H9 (cell line): ENCODE measurements at regions not wholly inside any gene's neighbourhood (a gene's known extent, or its start where the extent isn't known, plus 50 kb on each side); places are given as distances from the start of the nearest gene placed in this dataset.

Source experiments
- DNase-seq: peaks from one replicate; pipeline ENCODE4 v3.0.0-alpha.2; 2017
- H2AFZ ChIP-seq: one replicate; pipeline ENCODE4 v1.6.1; 2013; ENCODE audit warnings: mild to moderate bottlenecking, low read length, control low read depth, moderate library complexity
- H2AK5ac ChIP-seq: 2 replicates; pipeline ENCODE4 v1.6.1; 2013; ENCODE audit warnings: low read length, control low read depth, mixed read lengths; ENCODE audit not compliant: insufficient read length
- H2BK120ac ChIP-seq: one replicate; pipeline ENCODE4 v1.6.1; 2013; ENCODE audit warnings: low read depth, mild to moderate bottlenecking, low read length, control low read depth, inconsistent platforms; ENCODE audit not compliant: poor library complexity, severe bottlenecking
- H2BK12ac ChIP-seq: 2 replicates; pipeline ENCODE4 v1.6.1; 2013; ENCODE audit warnings: low read length, control low read depth, mixed read lengths, low read depth; ENCODE audit not compliant: insufficient read length
- H2BK15ac ChIP-seq: 2 replicates; pipeline ENCODE4 v1.6.1; 2013; ENCODE audit warnings: low read depth, low read length, control low read depth
- H2BK20ac ChIP-seq: one replicate; pipeline ENCODE4 v1.6.1; 2013; ENCODE audit warnings: low read depth, mild to moderate bottlenecking, low read length, control low read depth, inconsistent platforms; ENCODE audit not compliant: poor library complexity, severe bottlenecking
- H2BK5ac ChIP-seq: 2 replicates; pipeline ENCODE4 v1.6.1; 2013; ENCODE audit warnings: low read length, control low read depth, mixed read lengths; ENCODE audit not compliant: insufficient read length
- H3K14ac ChIP-seq: 2 replicates; pipeline ENCODE4 v1.6.1; 2013; ENCODE audit warnings: low read length, control low read depth; ENCODE audit not compliant: insufficient read depth
- H3K18ac ChIP-seq: 2 replicates; pipeline ENCODE4 v1.6.1; 2013; ENCODE audit warnings: low read depth, mild to moderate bottlenecking, mixed read lengths, low read length, control low read depth; ENCODE audit not compliant: insufficient read length
- H3K23ac ChIP-seq: 2 replicates; pipeline ENCODE4 v1.6.1; 2013; ENCODE audit warnings: low read length, control low read depth, mixed read lengths, low read depth; ENCODE audit not compliant: insufficient read length
- H3K23me2 ChIP-seq: 2 replicates; pipeline ENCODE4 v1.6.1; 2013; ENCODE audit warnings: low read depth, mild to moderate bottlenecking, mixed read lengths, low read length, control low read depth; ENCODE audit not compliant: insufficient read length, poor library complexity, severe bottlenecking
- H3K27ac ChIP-seq: 2 replicates; pipeline ENCODE4 v1.5.1; 2013; ENCODE audit warnings: low read length, control low read depth, mixed read lengths, low read depth; ENCODE audit not compliant: insufficient read length
- H3K27me3 ChIP-seq: 2 replicates; pipeline ENCODE4 v1.6.1; 2013; ENCODE audit warnings: low read length, control low read depth, inconsistent platforms; ENCODE audit not compliant: insufficient read depth
- H3K4ac ChIP-seq: 2 replicates; pipeline ENCODE4 v1.6.1; 2013; ENCODE audit warnings: low read depth, mild to moderate bottlenecking, control low read depth, inconsistent platforms, low read length, moderate library complexity
- H3K4me1 ChIP-seq: 2 replicates; pipeline ENCODE4 v1.6.1; 2013; ENCODE audit warnings: low read length, control low read depth, inconsistent platforms; ENCODE audit not compliant: insufficient read depth
- H3K4me2 ChIP-seq: 2 replicates; pipeline ENCODE4 v1.6.1; 2013; ENCODE audit warnings: low read length, control low read depth, mixed read lengths; ENCODE audit not compliant: insufficient read length, insufficient read depth
- H3K56ac ChIP-seq: 2 replicates; pipeline ENCODE4 v1.6.1; 2013; ENCODE audit warnings: low read depth, mild to moderate bottlenecking, mixed read lengths, low read length, control low read depth; ENCODE audit not compliant: insufficient read length
- H3K79me1 ChIP-seq: 2 replicates; pipeline ENCODE4 v1.6.1; 2013; ENCODE audit warnings: low read depth, mild to moderate bottlenecking, moderate library complexity, low read length, control low read depth, inconsistent platforms; ENCODE audit not compliant: insufficient read depth, poor library complexity, severe bottlenecking
- H3K79me2 ChIP-seq: 2 replicates; pipeline ENCODE4 v1.6.1; 2013; ENCODE audit warnings: low read length, control low read depth, inconsistent platforms; ENCODE audit not compliant: insufficient read depth
- H3K9ac ChIP-seq: 2 replicates; pipeline ENCODE4 v1.6.1; 2013; ENCODE audit warnings: low read length, control low read depth, mixed read lengths; ENCODE audit not compliant: insufficient read length; ENCODE audit errors: extremely low read depth
- H3K9me3 ChIP-seq: one replicate; pipeline ENCODE4 v1.6.1; 2013; ENCODE audit warnings: low read depth, low read length, inconsistent platforms; ENCODE audit not compliant: control insufficient read depth
- H3T11ph ChIP-seq: one replicate; pipeline ENCODE4 v1.6.1; 2013; ENCODE audit warnings: mild to moderate bottlenecking, low read length, control low read depth, inconsistent platforms
- H4K20me1 ChIP-seq: one replicate; pipeline ENCODE4 v1.6.1; 2013; ENCODE audit not compliant: control insufficient read depth, insufficient read length, insufficient read depth
- H4K5ac ChIP-seq: 2 replicates; pipeline ENCODE4 v1.6.1; 2013; ENCODE audit warnings: low read depth, mild to moderate bottlenecking, mixed read lengths, low read length, control low read depth; ENCODE audit not compliant: insufficient read length
- H4K8ac ChIP-seq: replicated peaks from 2 replicates; pipeline ENCODE4 v1.6.1; 2013; ENCODE audit warnings: low read length, control low read depth, mixed read lengths, low read depth; ENCODE audit not compliant: insufficient read length
- H4K91ac ChIP-seq: 2 replicates; pipeline ENCODE4 v1.6.1; 2013; ENCODE audit warnings: low read depth, mild to moderate bottlenecking, moderate library complexity, mixed read lengths, low read length, control low read depth; ENCODE audit not compliant: insufficient read length
- H3K27ac Mint-ChIP-seq, 3 experiments: 2 replicates in 2 of 3; 3 replicates in 1 of 3; pipeline ENCODE4 v1.8.0; 2020 to 2021; ENCODE audit warnings: mixed read lengths in 3 of 3, mild to moderate bottlenecking in 1 of 3, moderate library complexity in 1 of 3
- H3K27me3 Mint-ChIP-seq: 2 replicates; pipeline ENCODE4 v1.8.0; 2021; ENCODE audit warnings: low read depth, mild to moderate bottlenecking, moderate library complexity, mixed read lengths
- H3K36me3 Mint-ChIP-seq, 3 experiments: 2 replicates in 2 of 3; 3 replicates in 1 of 3; pipeline ENCODE4 v1.8.0; 2020 to 2021; ENCODE audit warnings: low read depth in 3 of 3, mixed read lengths in 3 of 3; ENCODE audit not compliant: insufficient read depth in 1 of 3
- H3K4me1 Mint-ChIP-seq, 2 experiments: 2 replicates each; pipeline ENCODE4 v1.8.0; 2020; ENCODE audit warnings: mixed read lengths in 2 of 2
- H3K4me3 Mint-ChIP-seq, 2 experiments: 2 replicates in 1 of 2; 3 replicates in 1 of 2; pipeline ENCODE4 v1.8.0; 2020 to 2021; ENCODE audit warnings: mild to moderate bottlenecking in 2 of 2, mixed read lengths in 2 of 2, moderate library complexity in 1 of 2
- H3K9me3 Mint-ChIP-seq, 2 experiments: 2 replicates in 1 of 2; 3 replicates in 1 of 2; pipeline ENCODE4 v1.8.0; 2020; ENCODE audit warnings: mild to moderate bottlenecking in 2 of 2, mixed read lengths in 2 of 2, moderate library complexity in 1 of 2
- WGBS: extraction: QIAGEN DNeasy Blood & Tissue Kit; methylation state at CpG from one replicate; pipeline ENCODE4 v1.1.7; 2013; ENCODE audit warnings: missing lambda C conversion rate, low lambda C conversion rate, mixed read lengths; ENCODE audit not compliant: insufficient read length; ENCODE audit errors: extremely low coverage; 5-methylcytosine and 5-hydroxymethylcytosine counted together
- TF ChIP-seq, protein P1 (sequence below): fragments of 200-600 bp; sonication (generic); conservative IDR thresholded peaks from 3 replicates; pipeline ENCODE4 v1.8.0; 2021; ENCODE audit warnings: antibody characterized with exemption, mild to moderate bottlenecking

DNA sequence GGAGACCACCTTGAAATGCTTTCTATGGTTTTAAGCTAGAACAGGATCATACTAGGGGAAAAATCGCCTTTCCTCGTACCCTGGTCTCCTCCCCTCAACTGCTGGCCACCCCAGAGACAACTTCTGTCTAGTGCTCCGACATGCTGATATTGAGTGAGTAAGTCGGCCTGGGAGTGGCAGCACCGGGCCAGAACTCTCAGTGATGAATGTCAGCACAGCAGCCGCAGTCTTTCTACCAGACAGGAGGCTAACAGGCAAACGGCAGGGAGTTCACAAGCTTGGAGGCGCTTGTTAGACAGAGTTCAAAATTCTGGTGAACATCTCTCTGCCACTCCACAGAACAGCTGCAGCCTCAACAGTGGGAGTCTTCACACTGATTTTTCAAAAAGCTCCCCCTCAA lies 716.9 kb downstream of the ADGRL2 start:
- no peak overlapping the region for H2BK120ac ChIP-seq
- H2BK20ac ChIP-seq, result no peak overlapping the region
- no peaks in the 10 kb centered on the region for H3K79me2 ChIP-seq
- no peak overlapping the region for H2AK5ac ChIP-seq
- no peak overlapping the region for H3K9ac ChIP-seq
- H2BK15ac ChIP-seq, result no peak overlapping the region
- H4K5ac ChIP-seq, result no peak overlapping the region
- no peak overlapping the region for H2BK5ac ChIP-seq
- H3T11ph ChIP-seq, result no peak overlapping the region
- H3K27me3 ChIP-seq, result no peaks in the 10 kb centered on the region
- no peak overlapping the region for H4K91ac ChIP-seq
- no peaks in the 10 kb centered on the region for H3K27me3 Mint-ChIP-seq
- WGBS, result no CpG with 5 or more reads among the region's 8 CpGs
- H3K36me3 Mint-ChIP-seq, result no peaks in the 10 kb centered on the region
- no peaks in the 10 kb centered on the region for H3K23me2 ChIP-seq
- no peak overlapping the region for H3K4me3 Mint-ChIP-seq
- no peak overlapping the region for H3K23ac ChIP-seq
- H4K20me1 ChIP-seq, result no peaks in the 10 kb centered on the region
- TF ChIP-seq, protein P1, sequence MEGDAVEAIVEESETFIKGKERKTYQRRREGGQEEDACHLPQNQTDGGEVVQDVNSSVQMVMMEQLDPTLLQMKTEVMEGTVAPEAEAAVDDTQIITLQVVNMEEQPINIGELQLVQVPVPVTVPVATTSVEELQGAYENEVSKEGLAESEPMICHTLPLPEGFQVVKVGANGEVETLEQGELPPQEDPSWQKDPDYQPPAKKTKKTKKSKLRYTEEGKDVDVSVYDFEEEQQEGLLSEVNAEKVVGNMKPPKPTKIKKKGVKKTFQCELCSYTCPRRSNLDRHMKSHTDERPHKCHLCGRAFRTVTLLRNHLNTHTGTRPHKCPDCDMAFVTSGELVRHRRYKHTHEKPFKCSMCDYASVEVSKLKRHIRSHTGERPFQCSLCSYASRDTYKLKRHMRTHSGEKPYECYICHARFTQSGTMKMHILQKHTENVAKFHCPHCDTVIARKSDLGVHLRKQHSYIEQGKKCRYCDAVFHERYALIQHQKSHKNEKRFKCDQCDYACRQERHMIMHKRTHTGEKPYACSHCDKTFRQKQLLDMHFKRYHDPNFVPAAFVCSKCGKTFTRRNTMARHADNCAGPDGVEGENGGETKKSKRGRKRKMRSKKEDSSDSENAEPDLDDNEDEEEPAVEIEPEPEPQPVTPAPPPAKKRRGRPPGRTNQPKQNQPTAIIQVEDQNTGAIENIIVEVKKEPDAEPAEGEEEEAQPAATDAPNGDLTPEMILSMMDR, result no peak; the same call in 2 of the 3 replicates
- H3K27ac ChIP-seq, result no peak overlapping the region
- H3K18ac ChIP-seq, result no peak overlapping the region
- H3K56ac ChIP-seq, result no peak overlapping the region
- no peak overlapping the region for H2BK12ac ChIP-seq
- H3K14ac ChIP-seq, result no peak overlapping the region
- no peak overlapping the region for H4K8ac ChIP-seq
- H3K9me3 Mint-ChIP-seq, result no peaks in the 10 kb centered on the region
- H3K4ac ChIP-seq, result no peak overlapping the region
- H3K4me1 ChIP-seq, result no peaks in the 10 kb centered on the region
- peaks cover 0 to 7% of the 10 kb centered on the region in 2 experiments; a peak in 1 of 4 replicates for H3K4me1 Mint-ChIP-seq
- H3K9me3 ChIP-seq, result no peaks in the 10 kb centered on the region
- H3K4me2 ChIP-seq, result no peak overlapping the region
- peak overlapping the region in 1 of 3 experiments; percentile 44; a peak in 1 of 7 replicates for H3K27ac Mint-ChIP-seq
- no peaks in the 10 kb centered on the region for H3K79me1 ChIP-seq
- H2AFZ ChIP-seq, result no peak overlapping the region
- DNase-seq, result peak; percentile 62
